ENCODE measurements at regions not wholly inside any gene's neighbourhood (a gene's known extent, or its start where the extent isn't known, plus 50 kb on each side); places are given as distances from the start of the nearest gene placed in this dataset. TPM values are rescaled to one million over a fixed set of nuclear protein-coding genes. Genes with fewer than 3 reads are reported as not detected.

DNA sequence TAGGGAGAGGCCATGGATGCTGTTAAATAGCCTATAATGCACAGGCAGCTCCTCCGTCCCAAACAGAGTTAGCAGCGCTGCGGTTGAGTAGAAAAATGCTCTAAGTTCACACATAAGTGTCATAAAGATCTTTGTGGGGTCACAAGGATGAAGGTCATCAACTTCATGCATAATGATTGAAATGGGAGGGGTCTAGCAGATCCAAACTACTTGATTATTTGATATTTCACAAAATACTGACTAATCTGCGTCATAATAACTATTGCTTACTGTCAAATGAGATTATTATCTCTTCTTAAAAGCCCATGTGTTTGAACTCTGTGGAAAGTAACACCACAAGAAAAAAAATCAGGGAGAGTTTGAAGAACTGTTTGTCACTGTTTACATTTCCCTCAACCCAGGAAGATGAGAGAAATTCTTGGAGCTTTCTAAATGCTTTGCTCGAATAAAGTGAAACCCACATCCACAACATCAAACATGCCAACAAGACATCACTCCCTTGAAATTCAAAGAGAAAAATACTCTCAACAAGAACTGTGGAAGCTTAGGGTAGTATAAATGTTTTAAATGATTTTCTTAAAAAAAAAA lies 50.5 kb upstream of the CREB1 start:
- DNase-seq: no peak
- Histone ChIP-seq H3K79me2 (ENCODE audit: control insufficient read depth, insufficient read depth, low read length) (no peaks in the 10 kb centered on the region), H3K9me3 (ENCODE audit: control extremely low read depth in 1 of 3, control insufficient read depth in 2 of 3, insufficient read depth in 1 of 3, low read length in 2 of 3) (no peaks in the 10 kb centered on the region), H3K36me3 (replicated peaks in 1 of 2; ENCODE audit: control extremely low read depth in 1 of 2, control insufficient read depth in 1 of 2, extremely low read depth in 1 of 2, insufficient read depth in 2 of 2, low read length in 1 of 2) (no peaks in the 10 kb centered on the region), H2AFZ (ENCODE audit: insufficient read depth, low read depth, low read length, poor library complexity, severe bottlenecking) (no peak overlapping the region), H3K9ac (ENCODE audit: low read length) (no peak overlapping the region), H3K4me2 (replicated peaks; ENCODE audit: low read depth, low read length, poor library complexity, severe bottlenecking) (no peak overlapping the region), H3K27me3 (replicated peaks in 1 of 4; ENCODE audit: control extremely low read depth in 1 of 4, control insufficient read depth in 3 of 4, insufficient read depth in 4 of 4, low read length in 3 of 4) (no peaks in the 10 kb centered on the region), H3K4me3 (ENCODE audit: control extremely low read depth in 1 of 5, extremely low read depth in 1 of 5, insufficient read depth in 1 of 5, low read depth in 2 of 5, low read length in 4 of 5) (no peak overlapping the region), H3K4me1 (ENCODE audit: control insufficient read depth in 2 of 2, insufficient read depth in 2 of 2, low read length in 2 of 2) (peaks cover 9 to 13% of the 10 kb centered on the region in 2 donors), H3K27ac (ENCODE audit: low read length in 2 of 2) (no peak overlapping the region), H4K20me1 (ENCODE audit: control insufficient read depth, insufficient read depth, low read length, poor library complexity, severe bottlenecking) (no peaks in the 10 kb centered on the region)
- Mint-ChIP-seq H3K4me1 (peaks cover 24% of the 10 kb centered on the region), H3K27ac (no peak overlapping the region), H3K27me3 (no peaks in the 10 kb centered on the region), H3K9me3 (ENCODE audit: insufficient read depth) (no peaks in the 10 kb centered on the region), H3K4me3 (no peak overlapping the region)
- WGBS (ENCODE audit: insufficient coverage): no CpG with 5 or more reads among the region's 5 CpGs
- POLR2A ChIA-PET: no interaction called here
- CTCF ChIA-PET: no interaction called here
- intact Hi-C loops (cut with micrococcal nuclease): loop anchor here (5.0 kb wide), 1 partner anchor 1087 kb away; no protein-coding TSS in a partner anchor
- no peak for ATAC-seq (ENCODE audit: low read depth)
- TF ChIP-seq EZH2 (IDR thresholded peaks at IDR 0.05; ENCODE audit: borderline replicate concordance, insufficient read depth, low read depth, low read length, poor library complexity, severe bottlenecking): no peak
- TF ChIP-seq, protein P1, sequence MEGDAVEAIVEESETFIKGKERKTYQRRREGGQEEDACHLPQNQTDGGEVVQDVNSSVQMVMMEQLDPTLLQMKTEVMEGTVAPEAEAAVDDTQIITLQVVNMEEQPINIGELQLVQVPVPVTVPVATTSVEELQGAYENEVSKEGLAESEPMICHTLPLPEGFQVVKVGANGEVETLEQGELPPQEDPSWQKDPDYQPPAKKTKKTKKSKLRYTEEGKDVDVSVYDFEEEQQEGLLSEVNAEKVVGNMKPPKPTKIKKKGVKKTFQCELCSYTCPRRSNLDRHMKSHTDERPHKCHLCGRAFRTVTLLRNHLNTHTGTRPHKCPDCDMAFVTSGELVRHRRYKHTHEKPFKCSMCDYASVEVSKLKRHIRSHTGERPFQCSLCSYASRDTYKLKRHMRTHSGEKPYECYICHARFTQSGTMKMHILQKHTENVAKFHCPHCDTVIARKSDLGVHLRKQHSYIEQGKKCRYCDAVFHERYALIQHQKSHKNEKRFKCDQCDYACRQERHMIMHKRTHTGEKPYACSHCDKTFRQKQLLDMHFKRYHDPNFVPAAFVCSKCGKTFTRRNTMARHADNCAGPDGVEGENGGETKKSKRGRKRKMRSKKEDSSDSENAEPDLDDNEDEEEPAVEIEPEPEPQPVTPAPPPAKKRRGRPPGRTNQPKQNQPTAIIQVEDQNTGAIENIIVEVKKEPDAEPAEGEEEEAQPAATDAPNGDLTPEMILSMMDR (IDR thresholded peaks at IDR 0.05): no peak

Small RNA genes lying in the stretch of these regions (small RNA-seq; reads per million reads assigned to genes)
- not detected for gene MIR1302-4 (ENCODE audit: insufficient read length, low read depth, low replicate concordance)

Measured in B cell (primary cell).